ENCODE measurements at regions not wholly inside any gene's neighbourhood (a gene's known extent, or its start where the extent isn't known, plus 50 kb on each side); places are given as distances from the start of the nearest gene placed in this dataset.

DNA sequence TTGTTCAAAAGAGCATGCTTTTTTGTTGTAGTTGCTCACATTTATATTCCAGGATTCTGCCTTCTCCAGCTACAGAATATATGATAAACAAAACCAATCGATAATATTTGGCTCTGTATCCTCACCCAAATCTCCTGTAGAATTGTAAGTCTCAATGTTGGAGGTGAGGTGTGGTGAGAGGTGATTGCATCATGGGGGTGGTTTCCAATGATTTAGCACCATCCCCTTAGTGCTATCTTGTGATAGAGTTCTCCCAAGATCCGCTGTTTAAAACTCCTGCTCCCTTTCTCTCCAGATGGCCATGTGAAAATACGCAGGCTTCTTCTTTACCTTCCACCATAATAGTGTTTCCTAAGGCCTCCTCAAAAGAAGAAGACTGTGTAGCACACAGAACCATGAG is 98.7 kb upstream of the SCN7A start:
- Histone ChIP-seq H3K4ac (ENCODE audit: low read depth in 1 of 2, low read length in 2 of 2) (no peak overlapping the region), H3K36me3 (ENCODE audit: control insufficient read depth in 1 of 2, insufficient read depth in 2 of 2, low read depth in 1 of 2, low read length in 2 of 2) (no peaks in the 10 kb centered on the region), H3K18ac (ENCODE audit: low read depth in 1 of 2, low read length in 2 of 2) (no peak overlapping the region), H2BK12ac (ENCODE audit: low read length in 2 of 2) (no peak overlapping the region), H3K4me1 (ENCODE audit: control insufficient read depth, insufficient read depth, low read depth, low read length) (no peaks in the 10 kb centered on the region), H4K91ac (ENCODE audit: low read length) (no peak overlapping the region), H2AK5ac (ENCODE audit: low read length, severe bottlenecking) (no peak overlapping the region), H3K9ac (ENCODE audit: low read length) (no peak overlapping the region), H3K23ac (ENCODE audit: low read length in 2 of 2) (no peak overlapping the region), H3K4me2 (ENCODE audit: low read length, poor library complexity, severe bottlenecking) (no peak overlapping the region), H2AFZ (ENCODE audit: low read depth, low read length) (no peak overlapping the region), H3K9me3 (ENCODE audit: control insufficient read depth, low read length) (peaks cover 9% of the 10 kb centered on the region), H2BK5ac (ENCODE audit: low read depth, low read length, poor library complexity, severe bottlenecking) (no peak overlapping the region), H2BK15ac (ENCODE audit: low read depth, poor library complexity, severe bottlenecking) (no peak overlapping the region), H3K14ac (ENCODE audit: low read length in 2 of 2) (no peak overlapping the region), H3K4me3 (ENCODE audit: insufficient read depth in 1 of 2, low read depth in 1 of 2, low read length in 2 of 2) (peak overlapping the region in 1 of 2 experiments; percentile 5), H4K8ac (ENCODE audit: low read length) (no peak overlapping the region), H2BK120ac (ENCODE audit: low read depth, low read length) (no peak overlapping the region), H3K27ac (ENCODE audit: low read length, poor library complexity, severe bottlenecking) (no peak overlapping the region), H3K79me1 (replicated peaks; ENCODE audit: low read length, poor library complexity, severe bottlenecking) (no peaks in the 10 kb centered on the region), H3K27me3 (ENCODE audit: control insufficient read depth in 1 of 2, insufficient read depth in 1 of 2, low read length in 2 of 2) (no peaks in the 10 kb centered on the region)
- no peak for DNase-seq
- WGBS, result 97% methylated on average over 2 of the region's 3 CpGs

DNA sequence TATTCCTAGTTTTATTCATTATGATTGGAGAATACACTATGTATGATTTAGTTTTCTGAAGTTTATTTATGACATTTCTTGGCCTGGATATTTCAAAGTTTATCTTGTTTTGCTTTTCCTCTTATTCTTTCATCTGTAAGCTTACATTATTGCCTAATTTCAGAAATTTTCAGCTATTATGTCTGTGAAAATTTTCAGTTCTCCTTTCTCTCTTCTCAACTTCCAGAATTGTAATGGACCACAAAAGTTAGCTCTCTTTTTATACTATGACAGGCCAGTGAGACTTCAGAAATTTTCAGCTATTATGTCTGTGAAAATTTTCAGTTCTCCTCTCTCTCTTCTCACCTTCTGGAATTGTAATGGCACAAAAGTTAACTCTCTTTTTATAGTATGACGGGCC is 97.2 kb upstream of the SCN7A start:
- Histone ChIP-seq H3K4me1 (ENCODE audit: control insufficient read depth, insufficient read depth, low read depth, low read length) (no peaks in the 10 kb centered on the region), H3K14ac (ENCODE audit: low read length in 2 of 2) (no peak overlapping the region), H2BK120ac (ENCODE audit: low read depth, low read length) (no peak overlapping the region), H3K27me3 (ENCODE audit: control insufficient read depth in 1 of 2, insufficient read depth in 1 of 2, low read length in 2 of 2) (no peaks in the 10 kb centered on the region), H3K9ac (ENCODE audit: low read length) (no peak overlapping the region), H4K8ac (ENCODE audit: low read length) (no peak overlapping the region), H3K79me1 (replicated peaks; ENCODE audit: low read length, poor library complexity, severe bottlenecking) (no peaks in the 10 kb centered on the region), H2AFZ (ENCODE audit: low read depth, low read length) (no peak overlapping the region), H4K91ac (ENCODE audit: low read length) (no peak overlapping the region), H3K9me3 (ENCODE audit: control insufficient read depth, low read length) (no peaks in the 10 kb centered on the region), H3K23ac (ENCODE audit: low read length in 2 of 2) (no peak overlapping the region), H3K4me2 (ENCODE audit: low read length, poor library complexity, severe bottlenecking) (no peak overlapping the region), H2BK5ac (ENCODE audit: low read depth, low read length, poor library complexity, severe bottlenecking) (no peak overlapping the region), H3K36me3 (ENCODE audit: control insufficient read depth in 1 of 2, insufficient read depth in 2 of 2, low read depth in 1 of 2, low read length in 2 of 2) (no peaks in the 10 kb centered on the region), H2BK15ac (ENCODE audit: low read depth, poor library complexity, severe bottlenecking) (no peak overlapping the region), H3K27ac (ENCODE audit: low read length, poor library complexity, severe bottlenecking) (no peak overlapping the region), H3K18ac (ENCODE audit: low read depth in 1 of 2, low read length in 2 of 2) (no peak overlapping the region), H3K4ac (ENCODE audit: low read depth in 1 of 2, low read length in 2 of 2) (no peak overlapping the region), H3K4me3 (ENCODE audit: insufficient read depth in 1 of 2, low read depth in 1 of 2, low read length in 2 of 2) (no peak overlapping the region), H2AK5ac (ENCODE audit: low read length, severe bottlenecking) (no peak overlapping the region), H2BK12ac (ENCODE audit: low read length in 2 of 2) (no peak overlapping the region)
- DNase-seq, result no peak
- WGBS, result no CpG with 5 or more reads among the region's 1 CpG

GRCh38 chr2:166573391-166573790 is 79.3 kb upstream of the SCN7A start:
- no peak overlapping the region for H3K4ac ChIP-seq (ENCODE audit: low read depth in 1 of 2, low read length in 2 of 2)
- H3K14ac ChIP-seq (ENCODE audit: low read length in 2 of 2), result no peak overlapping the region
- no CpG with 5 or more reads among the region's 3 CpGs for WGBS
- no peaks in the 10 kb centered on the region for H3K36me3 ChIP-seq (ENCODE audit: control insufficient read depth in 1 of 2, insufficient read depth in 2 of 2, low read depth in 1 of 2, low read length in 2 of 2)
- no peak overlapping the region for H3K18ac ChIP-seq (ENCODE audit: low read depth in 1 of 2, low read length in 2 of 2)
- peak; percentile 56 for DNase-seq
- no peak overlapping the region for H3K4me2 ChIP-seq (ENCODE audit: low read length, poor library complexity, severe bottlenecking)
- H3K4me1 ChIP-seq (ENCODE audit: control insufficient read depth, insufficient read depth, low read depth, low read length), result no peaks in the 10 kb centered on the region
- H2BK120ac ChIP-seq (ENCODE audit: low read depth, low read length), result no peak overlapping the region
- H2AK5ac ChIP-seq (ENCODE audit: low read length, severe bottlenecking), result no peak overlapping the region
- H3K27me3 ChIP-seq (ENCODE audit: control insufficient read depth in 1 of 2, insufficient read depth in 1 of 2, low read length in 2 of 2), result no peaks in the 10 kb centered on the region
- no peak overlapping the region for H3K27ac ChIP-seq (ENCODE audit: low read length, poor library complexity, severe bottlenecking)
- H2BK12ac ChIP-seq (ENCODE audit: low read length in 2 of 2), result no peak overlapping the region
- no peaks in the 10 kb centered on the region for H3K79me1 ChIP-seq (replicated peaks; ENCODE audit: low read length, poor library complexity, severe bottlenecking)
- H3K23ac ChIP-seq (ENCODE audit: low read length in 2 of 2), result no peak overlapping the region
- H4K8ac ChIP-seq (ENCODE audit: low read length), result no peak overlapping the region
- H4K91ac ChIP-seq (ENCODE audit: low read length), result no peak overlapping the region
- H3K4me3 ChIP-seq (ENCODE audit: insufficient read depth in 1 of 2, low read depth in 1 of 2, low read length in 2 of 2), result peak overlapping the region in 1 of 2 experiments; percentile 18
- H2AFZ ChIP-seq (ENCODE audit: low read depth, low read length), result peak overlapping the region; percentile 63
- no peak overlapping the region for H3K9ac ChIP-seq (ENCODE audit: low read length)
- no peaks in the 10 kb centered on the region for H3K9me3 ChIP-seq (ENCODE audit: control insufficient read depth, low read length)
- H2BK15ac ChIP-seq (ENCODE audit: low read depth, poor library complexity, severe bottlenecking), result no peak overlapping the region
- no peak overlapping the region for H2BK5ac ChIP-seq (ENCODE audit: low read depth, low read length, poor library complexity, severe bottlenecking)

DNA sequence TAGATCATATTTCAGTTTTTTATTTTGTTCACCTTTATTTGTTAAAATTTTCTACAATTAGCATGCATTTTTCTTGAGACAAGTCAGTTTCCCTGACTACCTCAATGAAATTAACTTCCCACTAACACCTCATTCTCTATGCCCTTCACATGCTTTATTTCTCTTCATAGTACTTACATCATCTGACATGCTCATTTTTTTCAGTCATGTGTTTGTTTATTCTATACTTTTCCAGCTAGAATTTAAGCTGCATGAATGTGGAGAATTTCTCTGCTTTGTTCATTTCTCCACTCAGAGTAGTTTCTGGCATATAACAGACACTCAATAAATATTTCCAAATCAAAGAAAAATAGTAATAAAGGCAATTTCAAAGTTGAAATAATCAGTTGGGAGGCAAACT is 78.9 kb upstream of the SCN7A start:
- Histone ChIP-seq H3K27me3 (ENCODE audit: control insufficient read depth in 1 of 2, insufficient read depth in 1 of 2, low read length in 2 of 2) (no peaks in the 10 kb centered on the region), H4K8ac (ENCODE audit: low read length) (no peak overlapping the region), H3K4me1 (ENCODE audit: control insufficient read depth, insufficient read depth, low read depth, low read length) (no peaks in the 10 kb centered on the region), H3K9ac (ENCODE audit: low read length) (no peak overlapping the region), H3K27ac (ENCODE audit: low read length, poor library complexity, severe bottlenecking) (no peak overlapping the region), H3K18ac (ENCODE audit: low read depth in 1 of 2, low read length in 2 of 2) (no peak overlapping the region), H3K23ac (ENCODE audit: low read length in 2 of 2) (no peak overlapping the region), H2AFZ (ENCODE audit: low read depth, low read length) (no peak overlapping the region), H3K14ac (ENCODE audit: low read length in 2 of 2) (no peak overlapping the region), H3K36me3 (ENCODE audit: control insufficient read depth in 1 of 2, insufficient read depth in 2 of 2, low read depth in 1 of 2, low read length in 2 of 2) (no peaks in the 10 kb centered on the region), H2BK5ac (ENCODE audit: low read depth, low read length, poor library complexity, severe bottlenecking) (no peak overlapping the region), H3K4ac (ENCODE audit: low read depth in 1 of 2, low read length in 2 of 2) (no peak overlapping the region), H3K4me3 (ENCODE audit: insufficient read depth in 1 of 2, low read depth in 1 of 2, low read length in 2 of 2) (no peak overlapping the region), H3K9me3 (ENCODE audit: control insufficient read depth, low read length) (no peaks in the 10 kb centered on the region), H2BK120ac (ENCODE audit: low read depth, low read length) (no peak overlapping the region), H3K4me2 (ENCODE audit: low read length, poor library complexity, severe bottlenecking) (no peak overlapping the region), H2AK5ac (ENCODE audit: low read length, severe bottlenecking) (no peak overlapping the region), H2BK12ac (ENCODE audit: low read length in 2 of 2) (no peak overlapping the region), H4K91ac (ENCODE audit: low read length) (no peak overlapping the region), H2BK15ac (ENCODE audit: low read depth, poor library complexity, severe bottlenecking) (no peak overlapping the region), H3K79me1 (replicated peaks; ENCODE audit: low read length, poor library complexity, severe bottlenecking) (no peaks in the 10 kb centered on the region)
- DNase-seq, result no peak

All from mesenchymal stem cell (in vitro differentiated cells and primary cell).